ENCODE measurements at regions not wholly inside any gene's neighbourhood (a gene's known extent, or its start where the extent isn't known, plus 50 kb on each side); places are given as distances from the start of the nearest gene placed in this dataset.
A peak's percentile ranks its signal among the peaks of the same experiment; 100 is the strongest.
"Not testable (repeated sequence)": the region's sequence is repeated elsewhere in the genome, so short reads cannot be mapped to it uniquely, and the experiment has no call there.

DNA sequence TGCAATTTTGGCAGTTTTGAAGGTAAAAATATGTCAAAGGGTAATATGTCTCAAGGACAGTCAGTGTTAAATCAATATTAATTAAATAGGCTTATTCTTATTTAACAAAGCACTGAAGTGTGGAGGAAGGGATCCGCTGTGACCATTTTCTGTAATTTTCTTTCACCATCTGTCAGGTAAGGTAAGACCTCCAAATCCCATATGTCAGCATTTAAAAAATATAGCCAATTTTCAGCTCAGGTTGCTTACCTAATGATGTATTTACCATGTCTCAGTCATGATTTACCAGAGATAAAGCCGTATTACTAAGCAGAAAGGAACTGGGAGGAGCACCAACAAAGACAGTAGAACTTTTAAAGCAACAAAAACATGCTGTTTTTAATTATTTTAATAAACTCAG is 683.9 kb downstream of the CCSER2 start:
- no peak for DNase-seq (ENCODE audit: low read depth)

GRCh38 chr10:85026878-85027467 is 698.6 kb downstream of the CCSER2 start:
- DNase-seq (ENCODE audit: low read depth): no peak

- DNase-seq (ENCODE audit: low read depth): no peak
Observed at GRCh38 chr10:85032981-85033380, 704.6 kb downstream of the CCSER2 start.

DNA sequence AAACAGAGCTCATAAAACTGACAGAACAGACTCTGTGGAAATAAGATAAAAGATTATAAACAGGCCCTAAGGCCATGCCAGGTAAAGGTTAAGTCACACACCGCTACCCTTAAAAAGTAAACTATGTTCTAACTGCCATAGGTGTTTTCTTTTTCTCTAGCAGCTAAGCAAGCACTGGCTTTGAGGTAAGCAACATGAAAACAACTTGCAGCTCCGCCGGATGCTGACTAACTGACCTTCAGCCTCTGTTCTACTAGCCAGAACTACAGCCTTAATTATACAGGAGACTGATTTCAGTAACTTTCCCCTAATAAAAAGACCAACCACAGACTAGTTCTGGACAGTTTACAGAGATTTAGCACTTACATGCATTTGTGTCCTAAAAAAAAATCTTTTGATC is 708.3 kb downstream of the CCSER2 start:
- DNase-seq (ENCODE audit: low read depth): no peak

- no peak for DNase-seq (ENCODE audit: low read depth)
Observed at GRCh38 chr10:85039311-85039710, 710.9 kb downstream of the CCSER2 start.

- DNase-seq (ENCODE audit: low read depth): no peak
Observed at GRCh38 chr10:85043207-85043606, 714.8 kb downstream of the CCSER2 start.

- DNase-seq (ENCODE audit: low read depth): no peak
Observed at GRCh38 chr10:85045046-85045445, 716.7 kb downstream of the CCSER2 start.

GRCh38 chr10:85047170-85047834 is 718.9 kb downstream of the CCSER2 start:
- no peak for DNase-seq (ENCODE audit: low read depth)

DNA sequence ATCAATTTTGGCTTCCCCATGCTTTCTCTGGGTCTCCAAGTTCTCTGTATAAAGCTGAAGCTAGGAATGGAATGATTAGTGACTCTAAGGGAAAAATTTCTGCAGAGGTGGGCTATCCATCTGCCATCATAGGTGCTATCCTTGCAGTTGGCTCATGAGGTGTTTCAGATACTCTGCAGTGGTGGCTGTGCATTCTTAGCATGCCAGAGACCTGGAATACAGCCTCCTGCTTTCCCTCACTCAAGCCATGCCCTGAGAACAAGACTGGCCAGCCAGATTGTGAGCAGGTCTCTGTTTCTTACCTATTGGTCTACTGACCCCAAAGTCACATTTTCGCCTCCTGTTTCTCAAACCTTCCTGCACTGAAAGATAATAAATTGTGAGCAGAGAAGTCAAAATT is 719.6 kb downstream of the CCSER2 start:
- DNase-seq (ENCODE audit: low read depth): no peak

GRCh38 chr10:85048644-85049043 is 720.3 kb downstream of the CCSER2 start:
- DNase-seq (ENCODE audit: low read depth): no peak

- DNase-seq (ENCODE audit: low read depth): no peak
Observed at GRCh38 chr10:85060944-85061343, 732.6 kb downstream of the CCSER2 start.

- DNase-seq (ENCODE audit: low read depth): no peak
Observed at GRCh38 chr10:85061401-85061800, 733.0 kb downstream of the CCSER2 start.

DNA sequence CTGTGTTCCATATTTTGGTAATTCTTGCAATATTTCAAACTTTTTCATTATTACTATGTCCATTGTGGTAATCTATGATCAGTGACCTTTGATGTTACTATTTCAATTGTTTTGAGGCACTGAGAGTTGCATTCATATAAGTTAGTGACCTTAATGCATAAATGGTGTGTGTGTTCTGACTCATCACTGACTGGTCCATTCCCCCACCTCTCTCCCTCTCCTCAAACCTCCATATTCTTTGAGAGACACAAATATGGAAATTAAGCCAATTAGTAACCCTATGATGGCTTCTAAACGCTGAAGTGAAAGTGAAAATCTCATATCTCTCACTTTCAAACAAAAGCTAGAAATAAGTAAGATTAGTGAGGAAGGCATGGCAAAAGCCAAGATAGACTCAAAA is 739.6 kb downstream of the CCSER2 start:
- no peak for DNase-seq (ENCODE audit: low read depth)

DNA sequence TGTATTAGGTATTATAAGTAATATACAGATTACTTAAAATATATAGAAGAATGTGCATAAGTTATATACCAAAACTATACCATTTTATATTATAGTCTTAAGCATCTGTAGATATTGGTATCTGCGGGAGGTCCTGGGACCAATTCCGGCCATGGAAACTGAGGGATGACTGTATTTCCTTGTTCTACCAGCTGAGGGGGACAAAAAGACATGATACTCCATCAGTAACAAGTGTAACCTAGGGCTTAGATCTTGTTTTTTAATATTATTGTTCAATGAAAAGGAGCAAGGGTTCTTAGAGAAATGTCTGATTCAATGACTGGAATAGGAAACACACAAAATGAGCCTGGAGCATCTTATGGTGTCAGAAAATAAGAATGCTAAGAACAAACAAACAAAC is 752.5 kb downstream of the CCSER2 start:
- DNase-seq (ENCODE audit: low read depth): no peak

- DNase-seq (ENCODE audit: low read depth): no peak
Observed at GRCh38 chr10:85098835-85099521, 770.6 kb downstream of the CCSER2 start.

GRCh38 chr10:85100495-85100894 is 772.1 kb downstream of the CCSER2 start:
- DNase-seq (ENCODE audit: low read depth): no peak

- no peak for DNase-seq (ENCODE audit: low read depth)
Observed at GRCh38 chr10:85105614-85106255, 777.3 kb downstream of the CCSER2 start.

- DNase-seq (ENCODE audit: low read depth): no peak
Observed at GRCh38 chr10:85111271-85111670, 782.9 kb downstream of the CCSER2 start.

GRCh38 chr10:85124603-85125051 is 796.2 kb downstream of the CCSER2 start:
- DNase-seq (ENCODE audit: low read depth): peak; percentile 24

- no peak for DNase-seq (ENCODE audit: low read depth)
Observed at GRCh38 chr10:85137253-85137652, 808.9 kb downstream of the CCSER2 start.

DNA sequence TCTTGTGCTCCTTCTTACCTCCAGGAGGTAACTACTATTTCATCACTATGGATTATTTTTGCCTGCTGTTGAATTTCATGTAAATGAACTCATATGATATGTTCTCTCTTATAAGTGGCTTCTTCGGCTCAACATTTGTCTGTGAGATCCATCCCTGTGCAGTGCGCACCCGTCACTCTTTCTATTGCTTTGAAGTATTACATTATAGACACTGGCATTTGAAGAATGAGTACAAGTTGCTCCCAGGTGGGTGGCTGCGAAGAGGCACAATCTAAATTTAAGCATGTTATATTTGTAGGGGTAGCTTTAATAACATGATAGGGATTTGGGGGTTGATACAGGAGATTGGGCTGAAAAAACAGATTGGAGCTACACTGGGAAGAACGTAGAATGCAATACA is 809.7 kb downstream of the CCSER2 start:
- no peak for DNase-seq (ENCODE audit: low read depth)

GRCh38 chr10:85139124-85139523 is 810.7 kb downstream of the CCSER2 start:
- DNase-seq (ENCODE audit: low read depth): no peak

GRCh38 chr10:85141520-85141919 is 813.1 kb downstream of the CCSER2 start:
- DNase-seq (ENCODE audit: low read depth): not testable (repeated sequence)

Data from M059J (cell line).